ENCODE measurements at regions not wholly inside any gene's neighbourhood (a gene's known extent, or its start where the extent isn't known, plus 50 kb on each side); places are given as distances from the start of the nearest gene placed in this dataset.

DNA sequence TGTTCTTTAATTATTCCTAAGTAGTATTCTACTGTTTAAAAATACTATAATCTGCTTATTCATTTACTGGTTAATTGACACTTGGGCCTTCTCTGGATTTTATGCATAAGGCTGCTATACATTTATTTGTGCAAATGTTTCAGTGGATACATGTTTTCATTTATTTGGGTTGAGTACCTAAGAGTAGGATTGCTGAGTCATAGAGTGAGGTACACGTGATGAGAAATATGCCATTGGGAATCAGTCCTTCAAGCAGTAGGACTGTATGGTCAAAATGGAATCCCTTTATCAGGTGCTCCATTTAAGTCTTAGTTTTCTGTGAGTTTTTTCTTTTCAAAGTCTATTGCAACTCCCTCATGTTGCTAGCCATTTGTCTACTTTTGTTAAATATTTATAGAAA is 275.2 kb upstream of the SORL1-AS1 start:
- H3K27ac ChIP-seq (ENCODE audit: low read depth in 1 of 2, low read length in 1 of 2): no peak overlapping the region
- H3K9me3 ChIP-seq (ENCODE audit: control insufficient read depth in 2 of 2, insufficient read depth in 1 of 2, low read length in 1 of 2): no peaks in the 10 kb centered on the region
- no peaks in the 10 kb centered on the region for H3K36me3 ChIP-seq (ENCODE audit: control insufficient read depth in 2 of 2, insufficient read depth in 2 of 2, low read length in 1 of 2)
- no peak for DNase-seq (ENCODE audit: low read depth in 6 of 9, low spot score in 9 of 9)
- 48% methylated on average over 1 of the region's 1 CpG for WGBS
- H3K27me3 ChIP-seq (ENCODE audit: control insufficient read depth in 2 of 2, insufficient read depth in 1 of 2, low read length in 1 of 2): peaks cover under 1 to 2% of the 10 kb centered on the region in 2 donors
- H3K4me1 ChIP-seq (ENCODE audit: control insufficient read depth in 2 of 2, insufficient read depth in 2 of 2, low read length in 2 of 2): peaks cover 0 to under 1% of the 10 kb centered on the region in 2 donors
- no peak overlapping the region for H3K4me3 ChIP-seq (ENCODE audit: low read length in 2 of 2)

DNA sequence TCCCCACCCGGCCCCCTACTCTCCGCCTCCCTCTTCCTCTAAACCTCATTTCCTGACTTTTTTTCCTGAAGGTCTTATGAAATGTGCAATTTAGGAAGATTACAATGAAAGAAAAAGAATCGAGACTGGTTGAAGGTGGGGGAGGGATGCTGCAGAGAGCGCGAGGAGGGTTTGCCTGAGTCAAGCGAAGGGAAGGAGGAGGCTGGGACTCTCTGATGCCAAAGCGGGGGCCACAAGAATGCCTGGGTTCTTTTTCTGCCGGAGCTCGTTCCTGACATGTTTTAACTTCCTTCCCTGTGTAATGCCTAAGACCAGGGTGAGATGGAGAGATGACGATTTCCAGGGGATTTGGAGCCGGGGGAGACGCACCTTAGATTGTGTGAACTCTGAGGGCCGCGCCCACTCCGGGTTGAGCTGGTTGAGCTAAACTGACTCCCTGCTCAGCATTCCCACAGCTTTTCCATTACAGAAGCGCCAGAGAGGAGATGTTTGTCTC is 270.5 kb upstream of the SORL1-AS1 start:
- Histone ChIP-seq H3K27ac (ENCODE audit: low read depth in 1 of 2, low read length in 1 of 2) (peak overlapping the region in 1 of 2 donors; percentile 55), H3K4me3 (ENCODE audit: low read length in 2 of 2) (no peak overlapping the region), H3K4me1 (ENCODE audit: control insufficient read depth in 2 of 2, insufficient read depth in 2 of 2, low read length in 2 of 2) (peaks cover 0 to 12% of the 10 kb centered on the region in 2 donors), H3K36me3 (ENCODE audit: control insufficient read depth in 2 of 2, insufficient read depth in 2 of 2, low read length in 1 of 2) (no peaks in the 10 kb centered on the region), H3K9me3 (ENCODE audit: control insufficient read depth in 2 of 2, insufficient read depth in 1 of 2, low read length in 1 of 2) (no peaks in the 10 kb centered on the region), H3K27me3 (ENCODE audit: control insufficient read depth in 2 of 2, insufficient read depth in 1 of 2, low read length in 1 of 2) (peaks cover 6 to 12% of the 10 kb centered on the region in 2 donors)
- DNase-seq (ENCODE audit: low read depth in 6 of 9, low spot score in 9 of 9): no peak
- 66% methylated on average over 16 of the region's 16 CpGs for WGBS

DNA sequence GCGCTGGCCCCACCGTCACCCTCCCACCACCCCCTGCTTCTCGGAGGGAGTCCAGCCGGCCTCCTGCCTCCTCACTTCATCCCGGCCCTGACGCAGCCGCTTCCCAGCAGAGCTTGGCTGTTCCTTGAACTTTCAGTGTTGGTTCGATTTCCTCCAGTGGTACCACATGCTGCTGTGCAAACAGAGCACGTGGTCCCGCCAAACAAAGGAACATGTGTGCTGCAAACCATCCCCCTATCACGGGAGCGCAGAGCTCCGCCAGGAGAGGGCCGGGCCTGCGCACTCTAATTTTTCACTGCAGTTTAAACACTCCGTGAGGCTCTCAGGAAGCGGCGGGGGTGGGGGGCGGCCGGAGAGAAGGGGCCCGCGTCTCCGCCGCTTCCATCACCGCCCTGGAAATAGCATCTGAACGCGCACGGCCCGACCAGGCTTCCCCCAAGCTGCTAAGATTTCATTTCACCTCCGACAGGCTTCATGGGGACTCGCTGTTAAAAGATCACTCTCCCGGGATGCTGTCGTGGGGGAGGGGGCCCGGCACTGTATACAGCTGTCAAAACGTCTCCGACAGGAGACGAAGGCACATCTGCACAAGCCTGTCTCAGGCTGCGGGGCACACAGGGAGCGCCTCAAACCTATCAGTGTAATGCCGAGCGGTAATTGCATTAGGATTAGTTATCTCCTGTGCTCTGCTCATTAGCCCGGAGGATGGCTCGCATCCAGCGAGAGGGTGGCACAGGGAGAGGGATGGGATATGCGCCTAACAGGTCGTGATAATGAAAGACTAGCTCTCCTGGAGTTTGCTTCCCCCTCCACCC is 269.9 kb upstream of the SORL1-AS1 start:
- peak overlapping the region; percentile 21 to 22 for H3K4me3 ChIP-seq (ENCODE audit: low read length in 2 of 2)
- H3K36me3 ChIP-seq (ENCODE audit: control insufficient read depth in 2 of 2, insufficient read depth in 2 of 2, low read length in 1 of 2): no peaks in the 10 kb centered on the region
- DNase-seq (ENCODE audit: low read depth in 6 of 9, low spot score in 9 of 9): peak; percentile 3 to 51 (median 14)
- H3K9me3 ChIP-seq (ENCODE audit: control insufficient read depth in 2 of 2, insufficient read depth in 1 of 2, low read length in 1 of 2): no peaks in the 10 kb centered on the region
- 7% methylated on average over 46 of the region's 46 CpGs for WGBS
- H3K4me1 ChIP-seq (ENCODE audit: control insufficient read depth in 2 of 2, insufficient read depth in 2 of 2, low read length in 2 of 2): peaks cover 0 to 12% of the 10 kb centered on the region in 2 donors
- H3K27ac ChIP-seq (ENCODE audit: low read depth in 1 of 2, low read length in 1 of 2): peak overlapping the region in 1 of 2 donors; percentile 58
- H3K27me3 ChIP-seq (ENCODE audit: control insufficient read depth in 2 of 2, insufficient read depth in 1 of 2, low read length in 1 of 2): peaks cover 6 to 12% of the 10 kb centered on the region in 2 donors

DNA sequence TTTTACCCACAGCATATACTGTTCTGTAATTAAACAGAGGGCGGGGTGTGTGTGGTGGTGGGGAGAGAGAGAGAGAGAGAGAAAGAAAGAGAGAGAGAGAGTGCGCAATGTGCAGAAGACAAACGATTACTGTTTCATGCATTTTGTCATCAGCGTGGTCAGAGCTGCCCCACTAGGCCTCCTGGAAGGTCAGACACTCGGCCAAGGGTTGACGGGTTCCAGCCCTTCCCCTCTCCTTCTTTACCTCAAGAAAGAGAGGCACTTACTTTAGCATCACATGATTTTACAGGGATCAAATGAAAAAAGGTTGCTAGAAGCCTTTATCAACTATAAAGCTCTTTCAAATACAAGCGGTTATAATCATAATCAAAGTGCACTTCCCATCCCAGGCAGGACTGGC is 269.2 kb upstream of the SORL1-AS1 start:
- H3K27me3 ChIP-seq (ENCODE audit: control insufficient read depth in 2 of 2, insufficient read depth in 1 of 2, low read length in 1 of 2): peaks cover 6 to 12% of the 10 kb centered on the region in 2 donors
- no peaks in the 10 kb centered on the region for H3K36me3 ChIP-seq (ENCODE audit: control insufficient read depth in 2 of 2, insufficient read depth in 2 of 2, low read length in 1 of 2)
- no peaks in the 10 kb centered on the region for H3K9me3 ChIP-seq (ENCODE audit: control insufficient read depth in 2 of 2, insufficient read depth in 1 of 2, low read length in 1 of 2)
- H3K4me3 ChIP-seq (ENCODE audit: low read length in 2 of 2): peak overlapping the region in 1 of 2 donors; percentile 21
- H3K4me1 ChIP-seq (ENCODE audit: control insufficient read depth in 2 of 2, insufficient read depth in 2 of 2, low read length in 2 of 2): peaks cover 0 to 12% of the 10 kb centered on the region in 2 donors
- peak overlapping the region in 1 of 2 donors; percentile 58 for H3K27ac ChIP-seq (ENCODE audit: low read depth in 1 of 2, low read length in 1 of 2)
- no peak for DNase-seq (ENCODE audit: low read depth in 6 of 9, low spot score in 9 of 9)
- 91% methylated on average over 7 of the region's 7 CpGs for WGBS

DNA sequence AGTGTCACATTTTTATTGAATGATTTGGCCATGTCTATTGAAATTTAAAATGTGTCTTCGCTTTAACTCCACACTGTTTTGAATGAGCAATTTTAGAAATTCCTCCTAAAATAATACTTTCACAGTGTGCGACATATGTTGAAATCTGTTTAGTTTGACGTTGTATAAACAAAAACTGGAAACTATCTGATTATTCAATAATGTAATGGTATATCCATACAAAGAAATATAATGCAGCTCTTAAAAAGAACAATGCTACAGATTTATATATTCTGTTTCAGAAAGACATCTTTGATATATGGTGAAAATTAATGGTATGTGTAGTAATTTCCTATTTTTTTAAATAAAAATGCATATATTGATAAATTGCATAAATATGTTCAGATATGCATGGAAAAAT is 268.7 kb upstream of the SORL1-AS1 start:
- Histone ChIP-seq H3K4me3 (ENCODE audit: low read length in 2 of 2) (no peak overlapping the region), H3K27me3 (ENCODE audit: control insufficient read depth in 2 of 2, insufficient read depth in 1 of 2, low read length in 1 of 2) (peaks cover 6 to 12% of the 10 kb centered on the region in 2 donors), H3K27ac (ENCODE audit: low read depth in 1 of 2, low read length in 1 of 2) (no peak overlapping the region), H3K4me1 (ENCODE audit: control insufficient read depth in 2 of 2, insufficient read depth in 2 of 2, low read length in 2 of 2) (peaks cover 0 to 12% of the 10 kb centered on the region in 2 donors), H3K9me3 (ENCODE audit: control insufficient read depth in 2 of 2, insufficient read depth in 1 of 2, low read length in 1 of 2) (no peaks in the 10 kb centered on the region), H3K36me3 (ENCODE audit: control insufficient read depth in 2 of 2, insufficient read depth in 2 of 2, low read length in 1 of 2) (no peaks in the 10 kb centered on the region)
- DNase-seq (ENCODE audit: low read depth in 6 of 9, low spot score in 9 of 9): no peak
- over 99% methylated on average over 3 of the region's 3 CpGs for WGBS

DNA sequence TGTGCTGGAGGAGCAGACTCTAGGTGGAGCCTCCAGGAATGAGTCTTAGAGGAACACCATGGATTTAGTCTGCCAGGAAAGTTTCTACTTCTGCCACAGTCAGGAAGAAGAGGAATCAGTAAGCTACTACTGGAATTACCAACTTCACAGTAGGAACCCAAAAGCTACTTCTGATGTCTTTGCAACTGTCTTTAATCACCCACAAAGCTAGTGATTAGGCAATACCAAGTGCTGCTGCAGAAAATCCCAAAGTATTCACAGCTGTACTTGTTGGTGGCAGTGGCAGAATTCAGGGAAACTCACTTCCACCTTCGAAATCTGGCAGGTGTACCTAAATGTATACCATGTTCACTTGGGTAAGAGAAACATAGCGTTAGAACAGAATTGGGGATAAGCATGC is 264.5 kb upstream of the SORL1-AS1 start:
- H3K27ac ChIP-seq (ENCODE audit: low read depth in 1 of 2, low read length in 1 of 2): no peak overlapping the region
- peaks cover 2 to 4% of the 10 kb centered on the region in 2 donors for H3K27me3 ChIP-seq (ENCODE audit: control insufficient read depth in 2 of 2, insufficient read depth in 1 of 2, low read length in 1 of 2)
- H3K4me3 ChIP-seq (ENCODE audit: low read length in 2 of 2): no peak overlapping the region
- H3K9me3 ChIP-seq (ENCODE audit: control insufficient read depth in 2 of 2, insufficient read depth in 1 of 2, low read length in 1 of 2): no peaks in the 10 kb centered on the region
- no peak for DNase-seq (ENCODE audit: low read depth in 6 of 9, low spot score in 9 of 9)
- no peaks in the 10 kb centered on the region for H3K36me3 ChIP-seq (ENCODE audit: control insufficient read depth in 2 of 2, insufficient read depth in 2 of 2, low read length in 1 of 2)
- 98% methylated on average over 2 of the region's 2 CpGs for WGBS
- peaks cover 0 to 4% of the 10 kb centered on the region in 2 donors for H3K4me1 ChIP-seq (ENCODE audit: control insufficient read depth in 2 of 2, insufficient read depth in 2 of 2, low read length in 2 of 2)

DNA sequence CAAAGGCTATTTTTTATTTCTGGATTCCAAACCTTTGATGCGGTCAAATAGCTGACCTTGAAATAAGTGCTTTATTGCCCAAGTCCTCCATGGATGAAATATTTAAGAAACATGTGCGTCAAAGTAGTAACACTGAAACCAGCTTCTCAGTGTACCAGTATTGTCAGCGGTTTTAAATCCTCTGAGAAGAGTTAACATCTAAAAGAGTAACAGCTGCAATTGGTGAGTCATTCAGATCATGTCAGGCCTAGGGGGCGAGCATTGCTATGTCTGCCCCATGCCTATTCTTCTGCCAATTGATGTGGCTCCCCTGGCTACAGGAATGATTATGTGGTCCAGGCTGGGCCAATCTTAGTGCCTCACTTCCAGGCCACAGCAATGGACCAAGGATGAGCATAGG is 263.3 kb upstream of the SORL1-AS1 start:
- Histone ChIP-seq H3K4me3 (ENCODE audit: low read length in 2 of 2) (no peak overlapping the region), H3K27me3 (ENCODE audit: control insufficient read depth in 2 of 2, insufficient read depth in 1 of 2, low read length in 1 of 2) (no peaks in the 10 kb centered on the region), H3K4me1 (ENCODE audit: control insufficient read depth in 2 of 2, insufficient read depth in 2 of 2, low read length in 2 of 2) (no peaks in the 10 kb centered on the region), H3K9me3 (ENCODE audit: control insufficient read depth in 2 of 2, insufficient read depth in 1 of 2, low read length in 1 of 2) (no peaks in the 10 kb centered on the region), H3K36me3 (ENCODE audit: control insufficient read depth in 2 of 2, insufficient read depth in 2 of 2, low read length in 1 of 2) (no peaks in the 10 kb centered on the region), H3K27ac (ENCODE audit: low read depth in 1 of 2, low read length in 1 of 2) (no peak overlapping the region)
- WGBS: 95% methylated on average over 4 of the region's 4 CpGs
- no peak for DNase-seq (ENCODE audit: low read depth in 6 of 9, low spot score in 9 of 9)

DNA sequence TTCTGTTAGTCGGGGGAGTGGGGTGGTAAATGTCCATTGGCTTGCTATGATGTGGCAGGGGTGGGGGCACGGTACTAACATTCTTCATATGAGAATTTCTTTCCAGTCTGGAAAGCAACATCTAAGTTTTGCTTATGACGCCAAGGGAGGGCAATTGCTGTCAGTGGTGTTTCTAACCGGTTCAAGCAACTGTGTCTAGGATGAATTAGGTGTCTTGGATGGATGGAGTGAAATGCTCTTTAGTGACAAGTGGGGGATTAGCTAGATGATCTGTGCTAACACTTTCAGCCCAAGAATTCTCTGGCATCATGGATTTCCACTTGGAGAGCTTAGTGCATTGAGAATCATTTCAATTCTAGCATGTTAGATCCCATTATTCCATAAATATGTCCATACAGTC is 262.6 kb upstream of the SORL1-AS1 start:
- Histone ChIP-seq H3K4me1 (ENCODE audit: control insufficient read depth in 2 of 2, insufficient read depth in 2 of 2, low read length in 2 of 2) (no peaks in the 10 kb centered on the region), H3K27me3 (ENCODE audit: control insufficient read depth in 2 of 2, insufficient read depth in 1 of 2, low read length in 1 of 2) (no peaks in the 10 kb centered on the region), H3K27ac (ENCODE audit: low read depth in 1 of 2, low read length in 1 of 2) (no peak overlapping the region), H3K36me3 (ENCODE audit: control insufficient read depth in 2 of 2, insufficient read depth in 2 of 2, low read length in 1 of 2) (no peaks in the 10 kb centered on the region), H3K9me3 (ENCODE audit: control insufficient read depth in 2 of 2, insufficient read depth in 1 of 2, low read length in 1 of 2) (no peaks in the 10 kb centered on the region), H3K4me3 (ENCODE audit: low read length in 2 of 2) (no peak overlapping the region)
- no peak for DNase-seq (ENCODE audit: low read depth in 6 of 9, low spot score in 9 of 9)
- 97% methylated on average over 4 of the region's 4 CpGs for WGBS

DNA sequence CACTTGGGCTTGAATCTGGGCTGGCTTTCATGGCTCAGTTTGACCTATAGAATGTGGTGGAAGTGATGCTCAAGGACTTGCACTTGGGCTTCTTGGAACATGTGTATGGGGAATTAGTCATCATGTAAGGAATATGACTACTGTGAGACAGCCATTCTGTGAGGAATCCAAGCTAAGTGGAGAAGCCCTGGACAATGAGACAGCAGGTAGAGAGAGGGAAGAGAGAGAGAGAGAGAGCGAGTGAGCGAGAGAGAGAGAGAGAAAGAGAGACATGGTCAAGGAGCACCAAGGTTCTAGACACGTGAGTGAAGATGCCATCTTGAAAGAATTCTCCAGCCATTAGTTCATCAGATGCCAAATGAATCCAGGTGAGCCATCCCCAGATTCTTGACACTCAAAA is 261.6 kb upstream of the SORL1-AS1 start:
- WGBS: 98% methylated on average over 3 of the region's 3 CpGs
- no peaks in the 10 kb centered on the region for H3K9me3 ChIP-seq (ENCODE audit: control insufficient read depth in 2 of 2, insufficient read depth in 1 of 2, low read length in 1 of 2)

More for the DNA sequence above, 261.6 kb upstream of the SORL1-AS1 start:
- H3K4me1 ChIP-seq (ENCODE audit: control insufficient read depth in 2 of 2, insufficient read depth in 2 of 2, low read length in 2 of 2): no peaks in the 10 kb centered on the region
- no peaks in the 10 kb centered on the region for H3K36me3 ChIP-seq (ENCODE audit: control insufficient read depth in 2 of 2, insufficient read depth in 2 of 2, low read length in 1 of 2)
- DNase-seq (ENCODE audit: low read depth in 6 of 9, low spot score in 9 of 9): no peak
- no peak overlapping the region for H3K4me3 ChIP-seq (ENCODE audit: low read length in 2 of 2)
- H3K27ac ChIP-seq (ENCODE audit: low read depth in 1 of 2, low read length in 1 of 2): no peak overlapping the region
- H3K27me3 ChIP-seq (ENCODE audit: control insufficient read depth in 2 of 2, insufficient read depth in 1 of 2, low read length in 1 of 2): no peaks in the 10 kb centered on the region

All from thymus (tissue), 11 donors.